C4-2B (cell line): ENCODE measurements at regions not wholly inside any gene's neighbourhood (a gene's known extent, or its start where the extent isn't known, plus 50 kb on each side); places are given as distances from the start of the nearest gene placed in this dataset.

Source experiments
- ZFX ChIP-seq: fragments of 450-650 bp; IDR thresholded peaks from 2 replicates; pipeline ENCODE4 v1.6.1; 2017
- TF ChIP-seq, protein P1 (sequence below): fragments of 450-650 bp; conservative IDR thresholded peaks from 2 replicates; pipeline ENCODE4 v1.5.1; 2017; ENCODE audit warnings: mild to moderate bottlenecking

DNA sequence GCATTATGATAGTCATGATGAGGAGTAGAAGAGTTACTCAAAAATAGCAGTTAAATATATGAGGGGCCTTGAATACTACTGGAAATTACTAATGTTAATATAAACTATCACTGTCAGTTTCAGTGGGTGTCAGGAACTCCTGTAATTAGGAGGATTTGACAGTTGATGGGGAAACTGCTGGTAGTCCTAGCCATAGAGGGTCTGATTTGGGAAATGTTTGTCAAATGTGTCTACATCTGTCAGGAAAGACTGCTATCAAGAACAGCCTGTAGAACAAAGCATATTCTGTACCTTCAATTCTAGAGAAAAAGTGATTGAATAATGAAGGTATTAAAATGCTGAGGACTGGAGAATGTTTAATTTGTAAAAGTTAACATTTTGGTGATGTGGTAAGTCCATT lies 567.9 kb downstream of the CDH9 start:
- TF ChIP-seq, protein P1, sequence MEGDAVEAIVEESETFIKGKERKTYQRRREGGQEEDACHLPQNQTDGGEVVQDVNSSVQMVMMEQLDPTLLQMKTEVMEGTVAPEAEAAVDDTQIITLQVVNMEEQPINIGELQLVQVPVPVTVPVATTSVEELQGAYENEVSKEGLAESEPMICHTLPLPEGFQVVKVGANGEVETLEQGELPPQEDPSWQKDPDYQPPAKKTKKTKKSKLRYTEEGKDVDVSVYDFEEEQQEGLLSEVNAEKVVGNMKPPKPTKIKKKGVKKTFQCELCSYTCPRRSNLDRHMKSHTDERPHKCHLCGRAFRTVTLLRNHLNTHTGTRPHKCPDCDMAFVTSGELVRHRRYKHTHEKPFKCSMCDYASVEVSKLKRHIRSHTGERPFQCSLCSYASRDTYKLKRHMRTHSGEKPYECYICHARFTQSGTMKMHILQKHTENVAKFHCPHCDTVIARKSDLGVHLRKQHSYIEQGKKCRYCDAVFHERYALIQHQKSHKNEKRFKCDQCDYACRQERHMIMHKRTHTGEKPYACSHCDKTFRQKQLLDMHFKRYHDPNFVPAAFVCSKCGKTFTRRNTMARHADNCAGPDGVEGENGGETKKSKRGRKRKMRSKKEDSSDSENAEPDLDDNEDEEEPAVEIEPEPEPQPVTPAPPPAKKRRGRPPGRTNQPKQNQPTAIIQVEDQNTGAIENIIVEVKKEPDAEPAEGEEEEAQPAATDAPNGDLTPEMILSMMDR = no peak
- no peak for TF ChIP-seq ZFX
